SK-N-SH treated with all-trans-retinoic acid at 6 μM for 48 hours (cell line): ENCODE measurements at regions not wholly inside any gene's neighbourhood (a gene's known extent, or its start where the extent isn't known, plus 50 kb on each side); places are given as distances from the start of the nearest gene placed in this dataset.

ENCODE experiments used
- ATAC-seq: fragments of 200-7000 bp; cut with Tn5 transposase; 3 replicates; pipeline ENCODE4 v1.9.1; 2020; ENCODE audit warnings: mild to moderate bottlenecking, moderate library complexity
- ARNTL ChIP-seq: fragments of 450-650 bp; formaldehyde crosslinking; IDR thresholded peaks from 2 replicates; pipeline ENCODE4 v1.5.0; 2020; ENCODE audit warnings: low read depth, mild to moderate bottlenecking, moderate library complexity, borderline replicate concordance
- BACH2 ChIP-seq: fragments of 250-450 bp; sonication (Bioruptor Pico); IDR thresholded peaks from 2 replicates; pipeline ENCODE4 v1.9.0; 2021; ENCODE audit warnings: mild to moderate bottlenecking, borderline replicate concordance
- CREB5 ChIP-seq: fragments of 250-450 bp; sonication (Bioruptor Pico); IDR thresholded peaks from 2 replicates; pipeline ENCODE4 v1.5.1; 2020; ENCODE audit warnings: low read depth, mild to moderate bottlenecking, moderate library complexity
- CSDC2 ChIP-seq: fragments of 250-450 bp; sonication (Bioruptor Pico); IDR thresholded peaks from 2 replicates; pipeline ENCODE4 v1.5.0; 2020; ENCODE audit warnings: mild to moderate bottlenecking, moderate library complexity
- CSRNP3 ChIP-seq: fragments of 250-450 bp; sonication (Bioruptor Pico); IDR thresholded peaks from 2 replicates; pipeline ENCODE4 v1.5.1; 2021; ENCODE audit warnings: mild to moderate bottlenecking, moderate library complexity
- ESRRG ChIP-seq: fragments of 250-450 bp; sonication (Bioruptor Pico); IDR thresholded peaks from 2 replicates; pipeline ENCODE4 v1.6.1; 2021; ENCODE audit warnings: mild to moderate bottlenecking
- GLIS3 ChIP-seq: fragments of 250-450 bp; sonication (Bioruptor Pico); IDR thresholded peaks from 2 replicates; pipeline ENCODE4 v1.5.0; 2020; ENCODE audit warnings: mild to moderate bottlenecking, moderate library complexity
- ISL1 ChIP-seq: fragments of 250-450 bp; sonication (Bioruptor Pico); IDR thresholded peaks from 2 replicates; pipeline ENCODE4 v2.1.2; 2022; ENCODE audit warnings: mild to moderate bottlenecking, moderate library complexity
- OSR1 ChIP-seq: fragments of 250-450 bp; sonication (Bioruptor Pico); IDR thresholded peaks from 2 replicates; pipeline ENCODE4 v1.8.0; 2022; ENCODE audit warnings: moderate library complexity, mild to moderate bottlenecking, inconsistent platforms
- PATZ1 ChIP-seq: fragments of 250-450 bp; sonication (Bioruptor Pico); IDR thresholded peaks from 2 replicates; pipeline ENCODE4 v1.8.0; 2020; ENCODE audit warnings: mild to moderate bottlenecking, moderate library complexity, borderline replicate concordance
- POU6F1 ChIP-seq: fragments of 250-450 bp; sonication (Bioruptor Pico); IDR thresholded peaks from 2 replicates; pipeline ENCODE4 v1.8.0; 2021; ENCODE audit warnings: low read depth, mild to moderate bottlenecking, moderate library complexity, borderline replicate concordance
- PPARA ChIP-seq: fragments of 250-450 bp; sonication (Bioruptor Pico); IDR thresholded peaks from 2 replicates; pipeline ENCODE4 v1.5.0; 2020; ENCODE audit warnings: mild to moderate bottlenecking, borderline replicate concordance
- RARB ChIP-seq: fragments of 250-450 bp; sonication (Bioruptor Pico); IDR thresholded peaks from 2 replicates; pipeline ENCODE4 v1.8.0; 2021; ENCODE audit warnings: mild to moderate bottlenecking, moderate library complexity
- SNAI2 ChIP-seq: fragments of 250-450 bp; sonication (Bioruptor Pico); IDR thresholded peaks from 2 replicates; pipeline ENCODE4 v1.5.0; 2020; ENCODE audit warnings: mild to moderate bottlenecking, moderate library complexity
- TCF4 ChIP-seq: fragments of 250-450 bp; sonication (Bioruptor Pico); IDR thresholded peaks from 2 replicates; pipeline ENCODE4 v1.8.0; 2021; ENCODE audit warnings: mild to moderate bottlenecking, moderate library complexity, borderline replicate concordance
- ZC3H10 ChIP-seq: fragments of 250-450 bp; sonication (Bioruptor Pico); IDR thresholded peaks from 2 replicates; pipeline ENCODE4 v1.5.1; 2021; ENCODE audit warnings: mild to moderate bottlenecking, moderate library complexity
- ZFP3 ChIP-seq: fragments of 250-450 bp; sonication (Bioruptor Pico); IDR thresholded peaks from 2 replicates; pipeline ENCODE4 v1.5.0; 2020; ENCODE audit warnings: mild to moderate bottlenecking, moderate library complexity
- ZFP30 ChIP-seq: fragments of 450-650 bp; formaldehyde crosslinking; IDR thresholded peaks from 2 replicates; pipeline ENCODE4 v1.5.0; 2022; ENCODE audit warnings: mild to moderate bottlenecking, moderate library complexity
- ZNF565 ChIP-seq: fragments of 450-650 bp; formaldehyde crosslinking; conservative IDR thresholded peaks from 2 replicates; pipeline ENCODE4 v1.5.0; 2020; ENCODE audit warnings: low read depth, mild to moderate bottlenecking, moderate library complexity
- ZNF70 ChIP-seq: fragments of 450-650 bp; formaldehyde crosslinking; IDR thresholded peaks from 2 replicates; pipeline ENCODE4 v1.5.0; 2020; ENCODE audit warnings: mild to moderate bottlenecking, moderate library complexity
- ZNF8 ChIP-seq: fragments of 450-650 bp; formaldehyde crosslinking; IDR thresholded peaks from 2 replicates; pipeline ENCODE4 v1.5.0; 2020; ENCODE audit warnings: mild to moderate bottlenecking, moderate library complexity
- TF ChIP-seq, protein P1 (sequence below): fragments of 250-450 bp; sonication (Bioruptor Pico); IDR thresholded peaks from 2 replicates; pipeline ENCODE4 v1.5.0; 2020; ENCODE audit warnings: mild to moderate bottlenecking, moderate library complexity

DNA sequence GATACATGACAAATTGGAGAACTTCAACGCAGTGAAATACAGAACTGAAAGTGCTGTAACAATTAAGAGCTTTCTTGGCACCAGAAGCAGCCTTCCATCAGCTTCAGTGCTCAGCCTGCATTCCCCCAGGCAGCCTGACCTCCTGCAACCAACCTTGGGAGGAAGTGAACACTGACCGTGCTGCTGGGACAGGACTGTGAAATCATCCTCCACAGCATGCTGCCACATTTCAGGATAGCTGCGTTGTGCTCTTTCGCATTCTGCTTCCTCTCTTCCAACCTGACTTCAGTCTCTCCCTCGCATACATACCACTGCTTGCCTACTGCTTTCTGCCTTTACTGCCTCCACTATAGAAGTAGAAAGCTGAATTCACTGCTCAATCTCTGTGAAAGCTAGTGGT is 388.6 kb downstream of the RWDD3 start:
- TF ChIP-seq TCF4 (no peak), ARNTL (CRISPR knock-in tag) (no peak), ZFP3 (CRISPR knock-in tag) (no peak), ZC3H10 (no peak), ZFP30 (CRISPR knock-in tag) (no peak), ZNF8 (CRISPR knock-in tag) (no peak), OSR1 (CRISPR knock-in tag) (no peak), CREB5 (CRISPR knock-in tag) (no peak), ESRRG (CRISPR knock-in tag) (no peak), ZNF565 (CRISPR knock-in tag) (no peak), CSRNP3 (CRISPR knock-in tag) (no peak), RARB (no peak), PATZ1 (no peak), BACH2 (CRISPR knock-in tag) (no peak), PPARA (no peak)
- TF ChIP-seq, all 23 proteins: peak for 0
- no peak for ATAC-seq

GRCh38 chr1:95625224-95625623 is 391.2 kb downstream of the RWDD3 start:
- ATAC-seq: no peak
- TF ChIP-seq ARNTL (CRISPR knock-in tag): no peak
- TF ChIP-seq TCF4: no peak
- no peak for TF ChIP-seq PPARA

- ATAC-seq: no peak
- TF ChIP-seq ISL1 (no peak), OSR1 (CRISPR knock-in tag) (no peak), ZC3H10 (no peak), SNAI2 (no peak), POU6F1 (CRISPR knock-in tag) (no peak), BACH2 (CRISPR knock-in tag) (no peak), ZNF565 (CRISPR knock-in tag) (no peak), ZFP30 (CRISPR knock-in tag) (no peak), ZFP3 (CRISPR knock-in tag) (no peak)
- TF ChIP-seq, protein P1, sequence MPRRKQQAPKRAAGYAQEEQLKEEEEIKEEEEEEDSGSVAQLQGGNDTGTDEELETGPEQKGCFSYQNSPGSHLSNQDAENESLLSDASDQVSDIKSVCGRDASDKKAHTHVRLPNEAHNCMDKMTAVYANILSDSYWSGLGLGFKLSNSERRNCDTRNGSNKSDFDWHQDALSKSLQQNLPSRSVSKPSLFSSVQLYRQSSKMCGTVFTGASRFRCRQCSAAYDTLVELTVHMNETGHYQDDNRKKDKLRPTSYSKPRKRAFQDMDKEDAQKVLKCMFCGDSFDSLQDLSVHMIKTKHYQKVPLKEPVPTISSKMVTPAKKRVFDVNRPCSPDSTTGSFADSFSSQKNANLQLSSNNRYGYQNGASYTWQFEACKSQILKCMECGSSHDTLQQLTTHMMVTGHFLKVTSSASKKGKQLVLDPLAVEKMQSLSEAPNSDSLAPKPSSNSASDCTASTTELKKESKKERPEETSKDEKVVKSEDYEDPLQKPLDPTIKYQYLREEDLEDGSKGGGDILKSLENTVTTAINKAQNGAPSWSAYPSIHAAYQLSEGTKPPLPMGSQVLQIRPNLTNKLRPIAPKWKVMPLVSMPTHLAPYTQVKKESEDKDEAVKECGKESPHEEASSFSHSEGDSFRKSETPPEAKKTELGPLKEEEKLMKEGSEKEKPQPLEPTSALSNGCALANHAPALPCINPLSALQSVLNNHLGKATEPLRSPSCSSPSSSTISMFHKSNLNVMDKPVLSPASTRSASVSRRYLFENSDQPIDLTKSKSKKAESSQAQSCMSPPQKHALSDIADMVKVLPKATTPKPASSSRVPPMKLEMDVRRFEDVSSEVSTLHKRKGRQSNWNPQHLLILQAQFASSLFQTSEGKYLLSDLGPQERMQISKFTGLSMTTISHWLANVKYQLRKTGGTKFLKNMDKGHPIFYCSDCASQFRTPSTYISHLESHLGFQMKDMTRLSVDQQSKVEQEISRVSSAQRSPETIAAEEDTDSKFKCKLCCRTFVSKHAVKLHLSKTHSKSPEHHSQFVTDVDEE: no peak
Observed at GRCh38 chr1:95627244-95627643, 393.2 kb downstream of the RWDD3 start.

DNA sequence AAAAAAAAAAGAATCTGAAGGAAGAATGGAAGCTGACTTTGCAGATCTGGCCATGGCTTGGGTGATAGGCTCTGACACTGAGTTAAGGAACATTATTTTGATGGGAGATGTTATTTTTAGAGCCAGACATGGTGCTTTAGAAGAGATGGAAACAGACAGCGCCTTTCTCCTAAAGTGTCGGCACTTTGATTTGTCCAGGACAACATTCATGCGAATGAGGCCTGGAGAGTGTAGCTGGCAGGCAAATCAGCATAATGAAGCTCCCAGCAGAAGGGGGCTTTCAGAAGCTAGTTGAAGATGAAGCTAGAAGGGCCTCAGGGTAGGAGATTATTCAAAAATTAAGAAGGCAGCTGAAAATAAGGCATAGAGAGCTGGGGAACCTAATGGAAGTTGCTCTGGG is 397.7 kb downstream of the RWDD3 start:
- no peak for ATAC-seq
- TF ChIP-seq ARNTL (CRISPR knock-in tag): no peak
- TF ChIP-seq CSRNP3 (CRISPR knock-in tag): no peak
- no peak for TF ChIP-seq ZFP3 (CRISPR knock-in tag)
- no peak for TF ChIP-seq GLIS3 (CRISPR knock-in tag)
- no peak for TF ChIP-seq ZC3H10
- no peak for TF ChIP-seq ESRRG (CRISPR knock-in tag)
- TF ChIP-seq CSDC2 (CRISPR knock-in tag): no peak
- TF ChIP-seq ZNF70 (CRISPR knock-in tag): no peak
- TF ChIP-seq CREB5 (CRISPR knock-in tag): no peak
- TF ChIP-seq, protein P1: no peak
